Uterus (tissue), 3 donors: ENCODE measurements at regions not wholly inside any gene's neighbourhood (a gene's known extent, or its start where the extent isn't known, plus 50 kb on each side); places are given as distances from the start of the nearest gene placed in this dataset.
"Not testable (repeated sequence)": the region's sequence is repeated elsewhere in the genome, so short reads cannot be mapped to it uniquely, and the experiment has no call there.

Experiments used
- DNase-seq, 2 donors: peaks; one replicate each; pipeline ENCODE4 v3.0.0-alpha.2; 2019 to 2020
- H3K27ac ChIP-seq, 2 donors: fragments of 200-600 bp; sonication (generic); 1 replicate in 1 of 2; 2 replicates in 1 of 2; pipeline ENCODE4 v1.5.1; 2016 to 2018
- H3K27me3 ChIP-seq, 2 donors: fragments of 200-600 bp; sonication (generic); one replicate each; pipeline ENCODE4 v1.5.1; 2018 to 2019; ENCODE audit warnings: control low read depth in 1 of 2
- H3K36me3 ChIP-seq, 2 donors: fragments of 200-600 bp; sonication (generic); one replicate each; pipeline ENCODE4 v1.5.1; 2019; ENCODE audit warnings: control low read depth in 1 of 2
- H3K4me1 ChIP-seq, 2 donors: fragments of 200-600 bp; sonication (generic); one replicate each; pipeline ENCODE4 v1.5.1; 2018 to 2019; ENCODE audit warnings: control low read depth in 1 of 2
- H3K4me3 ChIP-seq, 2 donors: fragments of 200-600 bp; sonication (generic); 1 replicate in 1 of 2; 2 replicates in 1 of 2; pipeline ENCODE4 v1.5.1; 2018 to 2019; ENCODE audit warnings: mild to moderate bottlenecking in 1 of 2
- H3K9me3 ChIP-seq, 2 donors: fragments of 200-600 bp; sonication (generic); one replicate each; pipeline ENCODE4 v1.5.1; 2019; ENCODE audit warnings: control low read depth in 1 of 2
- POLR2A ChIP-seq, 2 donors: fragments of 450-650 bp; IDR thresholded peaks; one replicate each; pipeline ENCODE4 v1.6.1; 2016; ENCODE audit warnings: antibody characterized with exemption in 2 of 2, mild to moderate bottlenecking in 1 of 2, moderate library complexity in 1 of 2
- intact Hi-C: fragments of 100-400 bp; cut with DNase I; formaldehyde crosslinking; loops from one replicate; pipeline ENCODE4 v1.15.1; 2023; ENCODE audit warnings: low total_unique reads
- TF ChIP-seq, protein P1 (sequence below), 4 experiments: fragments of 200-600 bp in 2 of 4; fragments of 450-650 bp in 2 of 4; sonication (generic) in 2 of 4; IDR thresholded peaks; one replicate each; pipeline ENCODE4 v1.5.1; 2016 to 2019; ENCODE audit warnings: antibody characterized with exemption in 4 of 4, mild to moderate bottlenecking in 2 of 4, moderate library complexity in 1 of 4
- donor health status: DM: yes; HTN: yes; CAD: no.

DNA sequence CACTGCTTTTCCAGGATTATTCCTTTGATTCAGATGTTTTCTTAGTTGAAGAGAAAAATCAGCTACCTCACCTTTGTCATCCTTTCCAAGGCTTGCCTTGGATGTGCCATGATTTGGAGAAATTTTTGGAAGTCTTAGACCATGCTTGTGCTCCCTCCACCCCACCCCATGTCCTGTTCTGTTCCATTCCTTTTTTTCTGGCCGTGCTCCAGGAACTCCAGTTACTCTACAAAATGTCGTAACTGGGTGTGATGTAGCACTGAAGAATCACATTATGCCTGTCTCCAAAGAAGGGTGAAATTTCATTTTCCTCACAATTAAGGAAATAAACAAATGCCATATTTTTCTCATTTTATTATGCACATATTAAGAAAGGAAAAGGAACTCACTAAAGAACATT is 217.8 kb upstream of the ZRANB2 start:
- H3K27ac ChIP-seq: no peak overlapping the region
- no peaks in the 10 kb centered on the region for H3K9me3 ChIP-seq
- H3K4me1 ChIP-seq: no peaks in the 10 kb centered on the region
- DNase-seq: no peak
- H3K27me3 ChIP-seq: no peaks in the 10 kb centered on the region
- intact Hi-C loops: no loop called here
- H3K4me3 ChIP-seq: no peak overlapping the region
- TF ChIP-seq, protein P1, sequence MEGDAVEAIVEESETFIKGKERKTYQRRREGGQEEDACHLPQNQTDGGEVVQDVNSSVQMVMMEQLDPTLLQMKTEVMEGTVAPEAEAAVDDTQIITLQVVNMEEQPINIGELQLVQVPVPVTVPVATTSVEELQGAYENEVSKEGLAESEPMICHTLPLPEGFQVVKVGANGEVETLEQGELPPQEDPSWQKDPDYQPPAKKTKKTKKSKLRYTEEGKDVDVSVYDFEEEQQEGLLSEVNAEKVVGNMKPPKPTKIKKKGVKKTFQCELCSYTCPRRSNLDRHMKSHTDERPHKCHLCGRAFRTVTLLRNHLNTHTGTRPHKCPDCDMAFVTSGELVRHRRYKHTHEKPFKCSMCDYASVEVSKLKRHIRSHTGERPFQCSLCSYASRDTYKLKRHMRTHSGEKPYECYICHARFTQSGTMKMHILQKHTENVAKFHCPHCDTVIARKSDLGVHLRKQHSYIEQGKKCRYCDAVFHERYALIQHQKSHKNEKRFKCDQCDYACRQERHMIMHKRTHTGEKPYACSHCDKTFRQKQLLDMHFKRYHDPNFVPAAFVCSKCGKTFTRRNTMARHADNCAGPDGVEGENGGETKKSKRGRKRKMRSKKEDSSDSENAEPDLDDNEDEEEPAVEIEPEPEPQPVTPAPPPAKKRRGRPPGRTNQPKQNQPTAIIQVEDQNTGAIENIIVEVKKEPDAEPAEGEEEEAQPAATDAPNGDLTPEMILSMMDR (IDR thresholded peaks at IDR 0.05): no peak
- no peak for TF ChIP-seq POLR2A (IDR thresholded peaks at IDR 0.05)
- H3K36me3 ChIP-seq: no peaks in the 10 kb centered on the region

DNA sequence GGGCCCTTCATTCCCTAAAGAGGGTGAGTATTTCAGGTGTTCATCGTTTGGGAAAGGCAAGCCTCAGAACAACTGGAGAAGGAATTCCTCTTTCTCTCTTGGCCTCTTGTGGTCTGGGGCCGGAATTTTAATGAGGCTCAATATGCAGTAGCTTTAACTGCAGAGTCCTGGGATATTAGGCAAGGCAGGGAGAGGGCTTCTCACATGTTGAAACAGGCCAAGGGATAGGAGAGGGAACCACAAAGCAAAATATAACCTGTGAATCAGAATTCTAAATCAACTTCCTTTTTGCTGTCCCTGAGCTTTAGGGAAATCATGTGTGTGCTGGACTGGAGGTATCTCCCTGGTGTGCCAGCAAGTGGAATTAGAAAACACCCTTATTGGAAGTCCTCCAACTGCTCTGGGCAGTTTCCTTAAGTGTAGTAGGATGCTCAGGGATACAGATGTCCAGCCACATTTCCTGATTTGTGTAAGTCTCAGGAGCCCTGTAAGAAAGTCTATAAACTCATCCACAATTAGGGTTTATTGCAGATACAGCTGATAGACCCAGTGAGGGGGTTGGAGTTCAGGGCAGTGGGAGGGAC is 215.8 kb upstream of the ZRANB2 start:
- Histone ChIP-seq H3K4me3 (no peak overlapping the region), H3K27me3 (no peaks in the 10 kb centered on the region), H3K4me1 (no peaks in the 10 kb centered on the region), H3K9me3 (no peaks in the 10 kb centered on the region), H3K27ac (no peak overlapping the region), H3K36me3 (no peaks in the 10 kb centered on the region)
- intact Hi-C loops: no loop called here
- TF ChIP-seq, protein P1 (IDR thresholded peaks at IDR 0.05): no peak
- TF ChIP-seq POLR2A (IDR thresholded peaks at IDR 0.05): no peak
- no peak for DNase-seq

DNA sequence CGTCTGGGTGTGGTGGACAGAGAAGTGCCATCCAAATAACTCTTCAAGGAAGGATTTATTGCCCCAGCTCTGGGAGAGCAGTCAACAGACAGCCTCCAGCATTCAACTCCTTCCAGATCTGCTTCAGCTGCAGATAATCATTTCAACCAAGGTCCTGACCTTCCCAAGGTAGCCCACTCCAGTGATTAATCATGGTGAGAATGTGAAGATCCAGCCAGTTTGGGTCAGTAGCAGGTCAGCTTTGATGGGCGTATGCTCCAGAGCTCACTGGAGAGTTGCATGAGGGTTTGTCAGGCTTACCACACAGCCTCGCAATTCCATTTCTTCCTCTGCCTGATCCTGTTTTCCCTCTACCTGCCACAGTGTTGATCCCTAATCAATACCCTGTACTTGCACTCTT is 214.5 kb upstream of the ZRANB2 start:
- Histone ChIP-seq H3K4me1 (no peaks in the 10 kb centered on the region), H3K27ac (no peak overlapping the region), H3K4me3 (no peak overlapping the region), H3K36me3 (no peaks in the 10 kb centered on the region), H3K9me3 (no peaks in the 10 kb centered on the region), H3K27me3 (no peaks in the 10 kb centered on the region)
- TF ChIP-seq, protein P1 (IDR thresholded peaks at IDR 0.05): no peak
- TF ChIP-seq POLR2A (IDR thresholded peaks at IDR 0.05): no peak
- no peak for DNase-seq
- intact Hi-C loops: no loop called here

DNA sequence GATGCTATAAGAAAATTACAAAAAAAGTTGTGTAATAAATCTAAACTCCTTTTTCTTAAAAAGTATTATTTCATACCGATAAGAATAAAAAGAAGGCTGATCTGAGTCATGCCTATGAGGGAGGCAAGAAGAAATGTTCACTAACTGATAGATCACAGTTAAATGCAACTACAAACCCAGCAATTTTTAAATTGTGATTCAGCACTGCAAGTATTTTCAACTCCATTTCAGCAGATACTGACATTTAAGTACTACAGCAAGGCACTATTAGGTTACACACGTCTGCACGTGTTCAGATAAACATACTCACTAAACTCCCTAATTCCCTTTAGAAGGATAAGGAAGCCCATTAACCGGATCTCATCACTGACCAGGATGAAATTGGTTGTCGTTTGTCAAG is 213.3 kb upstream of the ZRANB2 start:
- Histone ChIP-seq H3K9me3 (no peaks in the 10 kb centered on the region), H3K4me1 (no peaks in the 10 kb centered on the region), H3K4me3 (no peak overlapping the region), H3K27me3 (no peaks in the 10 kb centered on the region), H3K36me3 (no peaks in the 10 kb centered on the region), H3K27ac (no peak overlapping the region)
- DNase-seq: no peak
- TF ChIP-seq, protein P1 (IDR thresholded peaks at IDR 0.05): no peak
- no peak for TF ChIP-seq POLR2A (IDR thresholded peaks at IDR 0.05)
- intact Hi-C loops: no loop called here

DNA sequence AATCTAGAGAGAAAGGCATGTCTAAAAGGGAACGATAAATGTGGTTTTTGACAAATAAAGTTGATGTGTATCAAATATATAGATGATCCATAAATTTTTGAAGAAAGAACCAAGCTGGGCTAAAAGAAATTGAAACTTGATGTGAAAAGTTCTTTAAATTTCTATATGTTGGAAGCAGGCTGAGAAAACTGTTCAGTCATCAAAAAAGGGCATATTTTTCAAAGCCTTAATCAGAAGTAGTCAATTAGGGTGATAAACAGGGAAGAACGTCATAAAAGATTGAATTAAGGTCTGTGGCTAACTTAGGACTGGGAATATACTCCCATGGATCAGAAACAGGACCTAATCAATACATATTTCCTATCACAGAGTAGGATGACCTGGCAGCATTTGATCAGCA is 211.4 kb upstream of the ZRANB2 start:
- TF ChIP-seq, protein P1 (IDR thresholded peaks at IDR 0.05): no peak
- no peak for TF ChIP-seq POLR2A (IDR thresholded peaks at IDR 0.05)
- no peaks in the 10 kb centered on the region for H3K36me3 ChIP-seq
- no peaks in the 10 kb centered on the region for H3K4me1 ChIP-seq
- intact Hi-C loops: no loop called here
- H3K27ac ChIP-seq: no peak overlapping the region
- H3K9me3 ChIP-seq: no peaks in the 10 kb centered on the region
- DNase-seq: no peak
- H3K4me3 ChIP-seq: no peak overlapping the region
- H3K27me3 ChIP-seq: no peaks in the 10 kb centered on the region

DNA sequence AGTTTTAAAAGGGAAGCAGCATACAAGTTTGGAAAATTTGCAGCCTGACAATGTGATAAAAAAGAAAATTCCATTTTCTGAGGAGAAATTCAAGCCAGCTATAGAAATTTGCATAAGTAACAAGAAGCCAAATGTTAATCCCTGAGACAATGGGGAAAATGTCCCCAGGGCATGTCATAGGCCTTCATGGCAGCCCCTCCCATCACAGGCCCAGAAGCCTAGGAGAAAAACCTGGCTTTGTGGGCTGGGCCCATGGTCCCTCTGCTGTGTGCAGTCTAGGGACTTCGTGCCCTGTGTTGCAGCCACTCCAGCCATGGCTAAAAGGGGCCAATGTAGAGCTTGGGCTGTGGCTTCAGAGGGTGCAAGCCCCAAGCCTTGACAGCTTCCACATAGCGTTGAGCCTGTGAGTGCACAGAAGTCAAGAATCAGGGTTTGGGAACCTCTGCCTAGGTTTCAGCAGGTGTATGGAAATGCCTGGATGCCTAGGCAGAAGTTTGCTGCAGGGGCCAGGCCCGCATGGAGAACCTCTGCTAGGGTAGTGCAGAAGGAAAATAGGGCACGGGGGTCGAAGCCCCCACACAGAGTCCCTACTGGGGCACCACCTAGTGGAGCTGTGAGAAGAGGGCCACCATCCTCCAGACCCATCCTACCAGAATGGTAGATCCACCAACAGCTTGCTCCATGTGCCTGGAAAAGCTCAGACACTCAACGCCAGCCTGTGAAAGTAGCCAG is 209.8 kb upstream of the ZRANB2 start:
- DNase-seq, intact Hi-C loops, H3K27me3 ChIP-seq, H3K27ac ChIP-seq, H3K4me3 ChIP-seq, H3K36me3 ChIP-seq, H3K9me3 ChIP-seq, H3K4me1 ChIP-seq: not testable (repeated sequence)
